HepG2 (cell line): ENCODE measurements at regions not wholly inside any gene's neighbourhood (a gene's known extent, or its start where the extent isn't known, plus 50 kb on each side); places are given as distances from the start of the nearest gene placed in this dataset.

Source experiments
- HOXA9 ChIP-seq: sonication (generic); formaldehyde crosslinking; IDR thresholded peaks from 2 replicates; pipeline ENCODE4 v1.8.1; 2022; ENCODE audit warnings: missing genetic modification reagents, mild to moderate bottlenecking, moderate library complexity, borderline replicate concordance
- HOXD1 ChIP-seq: sonication (generic); formaldehyde crosslinking; IDR thresholded peaks from 2 replicates; pipeline ENCODE4 v1.5.0; 2020; ENCODE audit warnings: missing genetic modification reagents
- PAF1 ChIP-seq: IDR thresholded peaks from 2 replicates; pipeline ENCODE4 v1.6.1; 2016; ENCODE audit warnings: missing genetic modification reagents, missing compliant biosample characterization
- STAG1 ChIP-seq: sonication (generic); formaldehyde crosslinking; IDR thresholded peaks from 2 replicates; pipeline ENCODE4 v1.4.0; 2020; ENCODE audit warnings: missing genetic modification reagents
- YEATS4 ChIP-seq: sonication (generic); formaldehyde crosslinking; IDR thresholded peaks from 2 replicates; pipeline ENCODE4 v1.4.0; 2020; ENCODE audit warnings: missing genetic modification reagents, borderline replicate concordance
- ZBTB42 ChIP-seq: sonication (generic); formaldehyde crosslinking; IDR thresholded peaks from 2 replicates; pipeline ENCODE4 v1.5.0; 2020; ENCODE audit warnings: mild to moderate bottlenecking, missing genetic modification reagents
- ZNF225 ChIP-seq: sonication (generic); formaldehyde crosslinking; IDR thresholded peaks from 2 replicates; pipeline ENCODE4 v1.4.0; 2020; ENCODE audit warnings: mild to moderate bottlenecking, missing genetic modification reagents
- ZNF34 ChIP-seq: sonication (generic); formaldehyde crosslinking; IDR thresholded peaks from 2 replicates; pipeline ENCODE4 v1.4.0; 2020; ENCODE audit warnings: mild to moderate bottlenecking, missing genetic modification reagents, borderline replicate concordance
- ZNF382 ChIP-seq: sonication (generic); formaldehyde crosslinking; IDR thresholded peaks from 2 replicates; pipeline ENCODE4 v1.5.0; 2020; ENCODE audit warnings: missing genetic modification reagents, mild to moderate bottlenecking, borderline replicate concordance
- ZNF572 ChIP-seq: sonication (generic); formaldehyde crosslinking; IDR thresholded peaks from 2 replicates; pipeline ENCODE4 v1.5.1; 2020; ENCODE audit warnings: mild to moderate bottlenecking, missing genetic modification reagents
- ZNF619 ChIP-seq: sonication (generic); formaldehyde crosslinking; IDR thresholded peaks from 2 replicates; pipeline ENCODE4 v1.4.0; 2020; ENCODE audit warnings: mild to moderate bottlenecking, missing genetic modification reagents
- ZNF747 ChIP-seq: sonication (generic); formaldehyde crosslinking; IDR thresholded peaks from 2 replicates; pipeline ENCODE4 v1.8.1; 2023; ENCODE audit warnings: missing genetic modification reagents, mild to moderate bottlenecking, borderline replicate concordance
- ZSCAN20 ChIP-seq: sonication (generic); formaldehyde crosslinking; IDR thresholded peaks from 2 replicates; pipeline ENCODE4 v1.4.0; 2020; ENCODE audit warnings: missing genetic modification reagents, mild to moderate bottlenecking, borderline replicate concordance
- TF ChIP-seq, protein P1 (sequence below): sonication (generic); formaldehyde crosslinking; IDR thresholded peaks from 2 replicates; pipeline ENCODE4 v1.4.0; 2020; ENCODE audit warnings: missing genetic modification reagents; ENCODE audit errors: not compliant biosample characterization
- TF ChIP-seq, protein P2 (sequence below): IDR thresholded peaks from 2 replicates; pipeline ENCODE4 v1.6.1; 2016; ENCODE audit warnings: missing biosample characterization, missing genetic modification reagents, low read depth
- TF ChIP-seq, protein P3 (sequence below): sonication (generic); formaldehyde crosslinking; IDR thresholded peaks from 2 replicates; pipeline ENCODE4 v1.8.1; 2023; ENCODE audit warnings: mild to moderate bottlenecking, missing genetic modification reagents
- TF ChIP-seq, protein P4 (sequence below): sonication (generic); formaldehyde crosslinking; IDR thresholded peaks from 2 replicates; pipeline ENCODE4 v1.5.1; 2020; ENCODE audit warnings: mild to moderate bottlenecking, missing genetic modification reagents, moderate library complexity
- TF ChIP-seq, protein P5 (sequence below): sonication (generic); formaldehyde crosslinking; IDR thresholded peaks from 2 replicates; pipeline ENCODE4 v1.5.1; 2020; ENCODE audit warnings: missing genetic modification reagents, mild to moderate bottlenecking, borderline replicate concordance
- TF ChIP-seq, protein P6 (sequence below): sonication (generic); formaldehyde crosslinking; IDR thresholded peaks from 2 replicates; pipeline ENCODE4 v1.8.0; 2022; ENCODE audit warnings: mild to moderate bottlenecking, missing genetic modification reagents, borderline replicate concordance
- TF ChIP-seq, protein P7 (sequence below): sonication (generic); formaldehyde crosslinking; conservative IDR thresholded peaks from 2 replicates; pipeline ENCODE4 v1.4.0; 2020; ENCODE audit warnings: missing genetic modification reagents

DNA sequence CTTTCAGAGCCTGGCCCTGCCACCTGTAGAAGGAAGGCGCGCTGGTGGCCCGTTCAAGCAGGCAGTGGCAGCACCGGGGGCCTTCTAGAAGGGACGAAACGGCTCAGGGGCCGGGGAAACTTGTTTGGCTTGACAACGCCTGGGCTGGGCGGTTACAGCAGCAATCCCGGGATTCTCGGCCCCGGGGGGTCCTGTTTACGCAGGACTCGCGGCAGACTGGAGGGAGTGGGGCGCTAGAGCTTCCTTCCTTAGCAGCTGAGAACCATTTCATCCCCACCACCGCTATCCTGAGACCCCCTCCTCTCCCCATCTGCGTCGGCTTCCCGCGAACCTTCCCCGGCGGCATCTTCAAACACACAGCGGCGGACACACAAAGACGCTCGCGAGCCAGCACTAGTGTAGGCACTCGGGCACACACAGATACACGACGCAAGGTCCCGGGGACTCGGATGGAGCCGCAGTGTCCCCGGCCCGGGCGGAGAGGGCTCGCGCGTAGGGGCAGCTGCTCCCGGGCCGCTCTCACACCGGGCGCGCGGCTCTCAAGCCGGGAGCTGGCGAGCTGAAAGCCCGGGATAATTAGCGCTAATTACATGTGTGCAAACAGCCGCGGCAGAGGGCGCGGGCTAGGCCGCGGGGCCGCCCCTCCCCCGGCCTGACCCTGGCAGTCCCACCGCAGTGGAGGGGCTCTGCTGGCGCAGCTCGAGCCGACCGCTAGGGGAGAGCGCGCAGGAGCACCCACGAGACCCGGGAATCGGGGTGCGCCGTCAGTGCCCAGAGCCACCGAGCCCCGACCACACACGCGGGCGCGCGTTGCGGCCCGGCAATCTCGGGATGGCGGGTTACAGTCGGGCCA lies 271.4 kb downstream of the FOXD2 start (continued):
- TF ChIP-seq, protein P1, sequence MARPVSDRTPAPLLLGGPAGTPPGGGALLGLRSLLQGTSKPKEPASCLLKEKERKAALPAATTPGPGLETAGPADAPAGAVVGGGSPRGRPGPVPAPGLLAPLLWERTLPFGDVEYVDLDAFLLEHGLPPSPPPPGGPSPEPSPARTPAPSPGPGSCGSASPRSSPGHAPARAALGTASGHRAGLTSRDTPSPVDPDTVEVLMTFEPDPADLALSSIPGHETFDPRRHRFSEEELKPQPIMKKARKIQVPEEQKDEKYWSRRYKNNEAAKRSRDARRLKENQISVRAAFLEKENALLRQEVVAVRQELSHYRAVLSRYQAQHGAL: no peak
- TF ChIP-seq YEATS4 (CRISPR knock-in tag) (no peak), PAF1 (no peak), STAG1 (CRISPR knock-in tag) (0 out of 2 replicates have a peak, but pooled peaks have one; percentile 1), ZNF225 (CRISPR knock-in tag) (no peak), HOXD1 (CRISPR knock-in tag) (no peak), ZSCAN20 (CRISPR knock-in tag) (no peak), ZNF572 (CRISPR knock-in tag) (no peak; the same call in 1 of the 2 replicates), HOXA9 (CRISPR knock-in tag) (no peak), ZNF747 (CRISPR knock-in tag) (0 out of 2 replicates have a peak, but pooled peaks have one; percentile 34), ZBTB42 (CRISPR knock-in tag) (no peak), ZNF34 (CRISPR knock-in tag) (no peak), ZNF619 (CRISPR knock-in tag) (no peak), ZNF382 (CRISPR knock-in tag) (no peak)
- TF ChIP-seq, protein P2, sequence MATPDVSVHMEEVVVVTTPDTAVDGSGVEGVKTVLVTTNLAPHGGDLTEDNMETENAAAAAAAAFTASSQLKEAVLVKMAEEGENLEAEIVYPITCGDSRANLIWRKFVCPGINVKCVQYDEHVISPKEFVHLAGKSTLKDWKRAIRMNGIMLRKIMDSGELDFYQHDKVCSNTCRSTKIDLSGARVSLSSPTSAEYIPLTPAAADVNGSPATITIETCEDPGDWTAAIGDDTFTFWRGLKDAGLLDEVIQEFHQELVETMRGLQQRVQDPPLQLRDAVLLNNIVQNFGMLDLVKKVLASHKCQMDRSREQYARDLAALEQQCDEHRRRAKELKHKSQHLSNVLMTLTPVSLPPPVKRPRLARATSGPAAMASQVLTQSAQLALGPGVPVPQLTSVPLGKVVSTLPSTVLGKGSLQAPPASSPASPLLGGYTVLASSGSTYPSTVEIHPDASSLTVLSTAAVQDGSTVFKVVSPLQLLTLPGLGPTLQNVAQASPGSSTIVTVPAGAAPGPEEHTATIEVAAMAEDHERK (CRISPR knock-in tag): no peak
- TF ChIP-seq, protein P3, sequence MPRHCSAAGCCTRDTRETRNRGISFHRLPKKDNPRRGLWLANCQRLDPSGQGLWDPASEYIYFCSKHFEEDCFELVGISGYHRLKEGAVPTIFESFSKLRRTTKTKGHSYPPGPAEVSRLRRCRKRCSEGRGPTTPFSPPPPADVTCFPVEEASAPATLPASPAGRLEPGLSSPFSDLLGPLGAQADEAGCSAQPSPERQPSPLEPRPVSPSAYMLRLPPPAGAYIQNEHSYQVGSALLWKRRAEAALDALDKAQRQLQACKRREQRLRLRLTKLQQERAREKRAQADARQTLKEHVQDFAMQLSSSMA: no peak
- TF ChIP-seq, protein P4, sequence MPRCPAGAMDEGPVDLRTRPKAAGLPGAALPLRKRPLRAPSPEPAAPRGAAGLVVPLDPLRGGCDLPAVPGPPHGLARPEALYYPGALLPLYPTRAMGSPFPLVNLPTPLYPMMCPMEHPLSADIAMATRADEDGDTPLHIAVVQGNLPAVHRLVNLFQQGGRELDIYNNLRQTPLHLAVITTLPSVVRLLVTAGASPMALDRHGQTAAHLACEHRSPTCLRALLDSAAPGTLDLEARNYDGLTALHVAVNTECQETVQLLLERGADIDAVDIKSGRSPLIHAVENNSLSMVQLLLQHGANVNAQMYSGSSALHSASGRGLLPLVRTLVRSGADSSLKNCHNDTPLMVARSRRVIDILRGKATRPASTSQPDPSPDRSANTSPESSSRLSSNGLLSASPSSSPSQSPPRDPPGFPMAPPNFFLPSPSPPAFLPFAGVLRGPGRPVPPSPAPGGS: 0 out of 2 replicates have a peak, but pooled peaks have one; percentile 29
- TF ChIP-seq, protein P5, sequence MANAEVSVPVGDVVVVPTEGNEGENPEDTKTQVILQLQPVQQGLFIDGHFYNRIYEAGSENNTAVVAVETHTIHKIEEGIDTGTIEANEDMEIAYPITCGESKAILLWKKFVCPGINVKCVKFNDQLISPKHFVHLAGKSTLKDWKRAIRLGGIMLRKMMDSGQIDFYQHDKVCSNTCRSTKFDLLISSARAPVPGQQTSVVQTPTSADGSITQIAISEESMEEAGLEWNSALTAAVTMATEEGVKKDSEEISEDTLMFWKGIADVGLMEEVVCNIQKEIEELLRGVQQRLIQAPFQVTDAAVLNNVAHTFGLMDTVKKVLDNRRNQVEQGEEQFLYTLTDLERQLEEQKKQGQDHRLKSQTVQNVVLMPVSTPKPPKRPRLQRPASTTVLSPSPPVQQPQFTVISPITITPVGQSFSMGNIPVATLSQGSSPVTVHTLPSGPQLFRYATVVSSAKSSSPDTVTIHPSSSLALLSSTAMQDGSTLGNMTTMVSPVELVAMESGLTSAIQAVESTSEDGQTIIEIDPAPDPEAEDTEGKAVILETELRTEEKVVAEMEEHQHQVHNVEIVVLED (CRISPR knock-in tag): no peak
- TF ChIP-seq, protein P6, sequence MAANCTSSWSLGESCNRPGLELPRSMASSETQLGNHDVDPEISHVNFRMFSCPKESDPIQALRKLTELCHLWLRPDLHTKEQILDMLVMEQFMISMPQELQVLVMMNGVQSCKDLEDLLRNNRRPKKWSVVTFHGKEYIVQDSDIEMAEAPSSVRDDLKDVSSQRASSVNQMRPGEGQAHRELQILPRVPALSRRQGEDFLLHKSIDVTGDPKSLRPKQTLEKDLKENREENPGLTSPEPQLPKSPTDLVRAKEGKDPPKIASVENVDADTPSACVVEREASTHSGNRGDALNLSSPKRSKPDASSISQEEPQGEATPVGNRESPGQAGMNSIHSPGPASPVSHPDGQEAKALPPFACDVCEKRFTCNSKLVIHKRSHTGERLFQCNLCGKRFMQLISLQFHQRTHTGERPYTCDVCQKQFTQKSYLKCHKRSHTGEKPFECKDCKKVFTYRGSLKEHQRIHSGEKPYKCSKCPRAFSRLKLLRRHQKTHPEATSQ: no peak
- TF ChIP-seq, protein P7, sequence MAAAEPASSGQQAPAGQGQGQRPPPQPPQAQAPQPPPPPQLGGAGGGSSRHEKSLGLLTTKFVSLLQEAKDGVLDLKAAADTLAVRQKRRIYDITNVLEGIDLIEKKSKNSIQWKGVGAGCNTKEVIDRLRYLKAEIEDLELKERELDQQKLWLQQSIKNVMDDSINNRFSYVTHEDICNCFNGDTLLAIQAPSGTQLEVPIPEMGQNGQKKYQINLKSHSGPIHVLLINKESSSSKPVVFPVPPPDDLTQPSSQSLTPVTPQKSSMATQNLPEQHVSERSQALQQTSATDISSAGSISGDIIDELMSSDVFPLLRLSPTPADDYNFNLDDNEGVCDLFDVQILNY (CRISPR knock-in tag): no peak
